Liver (tissue), 3 donors: ENCODE measurements at regions not wholly inside any gene's neighbourhood (a gene's known extent, or its start where the extent isn't known, plus 50 kb on each side); places are given as distances from the start of the nearest gene placed in this dataset.

ENCODE experiments used
- CTCF ChIP-seq: fragments of 150-350 bp; IDR thresholded peaks from 2 replicates; pipeline ENCODE4 v1.5.1; 2017; ENCODE audit warnings: improper control_type of control experiment, low read depth, low read length; ENCODE audit not compliant: missing input control
- FOXA1 ChIP-seq: IDR thresholded peaks from 2 replicates; pipeline ENCODE4 v1.6.1; 2016; ENCODE audit warnings: antibody characterized with exemption
- GABPA ChIP-seq, 2 donors: IDR thresholded peaks in 1 of 2; conservative IDR thresholded peaks in 1 of 2; 2 replicates each; pipeline ENCODE4 v1.6.1; 2016; ENCODE audit warnings: antibody characterized with exemption in 2 of 2, mild to moderate bottlenecking in 1 of 2, moderate library complexity in 1 of 2
- HNF4A ChIP-seq, 2 donors: conservative IDR thresholded peaks; 2 replicates each; pipeline ENCODE4 v1.6.1; 2016; ENCODE audit warnings: antibody characterized with exemption in 2 of 2, mild to moderate bottlenecking in 2 of 2
- JUND ChIP-seq, 2 donors: IDR thresholded peaks; 2 replicates each; pipeline ENCODE4 v1.6.1; 2016; ENCODE audit warnings: antibody characterized with exemption in 2 of 2
- NR2F2 ChIP-seq: IDR thresholded peaks from 2 replicates; pipeline ENCODE4 v1.6.1; 2016; ENCODE audit warnings: antibody characterized with exemption
- RAD21 ChIP-seq, 2 donors: IDR thresholded peaks; 2 replicates each; pipeline ENCODE4 v1.6.1; 2016; ENCODE audit warnings: antibody characterized with exemption in 2 of 2, mild to moderate bottlenecking in 2 of 2
- RXRA ChIP-seq, 2 donors: IDR thresholded peaks; 2 replicates each; pipeline ENCODE4 v1.6.1; 2017 to 2018; ENCODE audit warnings: antibody characterized with exemption in 2 of 2, mild to moderate bottlenecking in 1 of 2
- SP1 ChIP-seq: IDR thresholded peaks from 2 replicates; pipeline ENCODE4 v1.6.1; 2018; ENCODE audit warnings: antibody characterized with exemption, mild to moderate bottlenecking
- TAF1 ChIP-seq: conservative IDR thresholded peaks from 2 replicates; pipeline ENCODE4 v1.6.1; 2016; ENCODE audit warnings: antibody characterized with exemption, mild to moderate bottlenecking
- YY1 ChIP-seq: IDR thresholded peaks from 2 replicates; pipeline ENCODE4 v1.6.1; 2016; ENCODE audit warnings: antibody characterized with exemption, mild to moderate bottlenecking
- TF ChIP-seq, protein P1 (sequence below): IDR thresholded peaks from 2 replicates; pipeline ENCODE4 v1.6.1; 2016; ENCODE audit warnings: antibody characterized with exemption
- TF ChIP-seq, protein P2 (sequence below): IDR thresholded peaks from 2 replicates; pipeline ENCODE4 v1.6.1; 2016; ENCODE audit warnings: antibody characterized with exemption, mild to moderate bottlenecking
- TF ChIP-seq, protein P3 (sequence below): IDR thresholded peaks from 2 replicates; pipeline ENCODE4 v1.6.1; 2016; ENCODE audit warnings: antibody characterized with exemption
- donor health status: healthy.
- donor health status: healthy.

DNA sequence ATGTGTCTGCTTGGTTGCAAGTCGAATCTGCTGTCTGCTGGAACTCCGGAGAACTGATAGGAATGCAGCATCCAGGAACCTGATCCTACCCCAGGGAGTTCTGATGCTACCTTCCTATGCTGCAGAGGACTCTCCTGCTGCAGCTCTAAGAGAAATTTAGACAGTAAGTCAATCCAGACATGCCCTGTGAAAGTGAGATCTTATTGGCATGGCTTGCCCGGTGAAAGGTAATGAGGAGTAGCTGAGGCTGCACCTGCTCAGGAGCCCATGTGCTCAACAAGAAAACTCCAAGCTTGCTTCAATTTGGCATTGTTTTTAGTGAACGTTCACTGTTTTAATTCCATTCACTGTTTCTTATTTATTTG lies 217.3 kb upstream of the SERP2 start:
- no peak for TF ChIP-seq CTCF
- TF ChIP-seq TAF1, result no peak
- no peak for TF ChIP-seq RAD21 (IDR thresholded peaks at IDR 0.05)
- TF ChIP-seq YY1, result no peak
- TF ChIP-seq, protein P1, sequence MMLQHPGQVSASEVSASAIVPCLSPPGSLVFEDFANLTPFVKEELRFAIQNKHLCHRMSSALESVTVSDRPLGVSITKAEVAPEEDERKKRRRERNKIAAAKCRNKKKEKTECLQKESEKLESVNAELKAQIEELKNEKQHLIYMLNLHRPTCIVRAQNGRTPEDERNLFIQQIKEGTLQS, result no peak
- TF ChIP-seq, protein P2, sequence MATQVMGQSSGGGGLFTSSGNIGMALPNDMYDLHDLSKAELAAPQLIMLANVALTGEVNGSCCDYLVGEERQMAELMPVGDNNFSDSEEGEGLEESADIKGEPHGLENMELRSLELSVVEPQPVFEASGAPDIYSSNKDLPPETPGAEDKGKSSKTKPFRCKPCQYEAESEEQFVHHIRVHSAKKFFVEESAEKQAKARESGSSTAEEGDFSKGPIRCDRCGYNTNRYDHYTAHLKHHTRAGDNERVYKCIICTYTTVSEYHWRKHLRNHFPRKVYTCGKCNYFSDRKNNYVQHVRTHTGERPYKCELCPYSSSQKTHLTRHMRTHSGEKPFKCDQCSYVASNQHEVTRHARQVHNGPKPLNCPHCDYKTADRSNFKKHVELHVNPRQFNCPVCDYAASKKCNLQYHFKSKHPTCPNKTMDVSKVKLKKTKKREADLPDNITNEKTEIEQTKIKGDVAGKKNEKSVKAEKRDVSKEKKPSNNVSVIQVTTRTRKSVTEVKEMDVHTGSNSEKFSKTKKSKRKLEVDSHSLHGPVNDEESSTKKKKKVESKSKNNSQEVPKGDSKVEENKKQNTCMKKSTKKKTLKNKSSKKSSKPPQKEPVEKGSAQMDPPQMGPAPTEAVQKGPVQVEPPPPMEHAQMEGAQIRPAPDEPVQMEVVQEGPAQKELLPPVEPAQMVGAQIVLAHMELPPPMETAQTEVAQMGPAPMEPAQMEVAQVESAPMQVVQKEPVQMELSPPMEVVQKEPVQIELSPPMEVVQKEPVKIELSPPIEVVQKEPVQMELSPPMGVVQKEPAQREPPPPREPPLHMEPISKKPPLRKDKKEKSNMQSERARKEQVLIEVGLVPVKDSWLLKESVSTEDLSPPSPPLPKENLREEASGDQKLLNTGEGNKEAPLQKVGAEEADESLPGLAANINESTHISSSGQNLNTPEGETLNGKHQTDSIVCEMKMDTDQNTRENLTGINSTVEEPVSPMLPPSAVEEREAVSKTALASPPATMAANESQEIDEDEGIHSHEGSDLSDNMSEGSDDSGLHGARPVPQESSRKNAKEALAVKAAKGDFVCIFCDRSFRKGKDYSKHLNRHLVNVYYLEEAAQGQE, result no peak
- no peak for TF ChIP-seq JUND (IDR thresholded peaks at IDR 0.05)
- TF ChIP-seq, protein P3, sequence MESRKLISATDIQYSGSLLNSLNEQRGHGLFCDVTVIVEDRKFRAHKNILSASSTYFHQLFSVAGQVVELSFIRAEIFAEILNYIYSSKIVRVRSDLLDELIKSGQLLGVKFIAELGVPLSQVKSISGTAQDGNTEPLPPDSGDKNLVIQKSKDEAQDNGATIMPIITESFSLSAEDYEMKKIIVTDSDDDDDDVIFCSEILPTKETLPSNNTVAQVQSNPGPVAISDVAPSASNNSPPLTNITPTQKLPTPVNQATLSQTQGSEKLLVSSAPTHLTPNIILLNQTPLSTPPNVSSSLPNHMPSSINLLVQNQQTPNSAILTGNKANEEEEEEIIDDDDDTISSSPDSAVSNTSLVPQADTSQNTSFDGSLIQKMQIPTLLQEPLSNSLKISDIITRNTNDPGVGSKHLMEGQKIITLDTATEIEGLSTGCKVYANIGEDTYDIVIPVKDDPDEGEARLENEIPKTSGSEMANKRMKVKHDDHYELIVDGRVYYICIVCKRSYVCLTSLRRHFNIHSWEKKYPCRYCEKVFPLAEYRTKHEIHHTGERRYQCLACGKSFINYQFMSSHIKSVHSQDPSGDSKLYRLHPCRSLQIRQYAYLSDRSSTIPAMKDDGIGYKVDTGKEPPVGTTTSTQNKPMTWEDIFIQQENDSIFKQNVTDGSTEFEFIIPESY, result no peak
- TF ChIP-seq SP1, result no peak
- no peak for TF ChIP-seq FOXA1
- no peak for TF ChIP-seq NR2F2
- no peak for TF ChIP-seq GABPA (IDR thresholded peaks at IDR 0.05 in 1 of 2, conservative IDR thresholded peaks at IDR 0.05 in 1 of 2)
- TF ChIP-seq HNF4A (conservative IDR thresholded peaks at IDR 0.05), result no peak
- TF ChIP-seq RXRA (IDR thresholded peaks at IDR 0.05), result no peak
